ENCODE measurements at regions not wholly inside any gene's neighbourhood (a gene's known extent, or its start where the extent isn't known, plus 50 kb on each side); places are given as distances from the start of the nearest gene placed in this dataset.

DNA sequence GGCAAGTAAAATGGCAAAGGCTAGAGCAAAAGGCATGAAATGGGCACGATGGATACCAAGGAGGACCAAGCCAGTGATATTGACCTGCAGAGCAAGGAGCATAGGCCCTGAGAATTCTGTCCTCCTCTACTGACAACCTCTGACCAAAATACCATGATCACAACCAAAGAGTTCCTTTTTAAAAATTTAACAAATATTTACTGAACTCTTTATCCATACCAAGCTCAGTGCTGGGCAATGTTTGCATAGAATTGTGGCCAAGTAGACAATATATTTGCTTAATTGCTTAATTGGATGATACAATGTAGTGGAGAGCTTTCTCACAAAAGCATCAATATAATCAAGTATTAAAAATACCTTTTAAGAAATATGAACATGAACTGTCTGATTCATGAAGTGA lies 265.7 kb downstream of the ICOS start:
- TF ChIP-seq, protein P1, sequence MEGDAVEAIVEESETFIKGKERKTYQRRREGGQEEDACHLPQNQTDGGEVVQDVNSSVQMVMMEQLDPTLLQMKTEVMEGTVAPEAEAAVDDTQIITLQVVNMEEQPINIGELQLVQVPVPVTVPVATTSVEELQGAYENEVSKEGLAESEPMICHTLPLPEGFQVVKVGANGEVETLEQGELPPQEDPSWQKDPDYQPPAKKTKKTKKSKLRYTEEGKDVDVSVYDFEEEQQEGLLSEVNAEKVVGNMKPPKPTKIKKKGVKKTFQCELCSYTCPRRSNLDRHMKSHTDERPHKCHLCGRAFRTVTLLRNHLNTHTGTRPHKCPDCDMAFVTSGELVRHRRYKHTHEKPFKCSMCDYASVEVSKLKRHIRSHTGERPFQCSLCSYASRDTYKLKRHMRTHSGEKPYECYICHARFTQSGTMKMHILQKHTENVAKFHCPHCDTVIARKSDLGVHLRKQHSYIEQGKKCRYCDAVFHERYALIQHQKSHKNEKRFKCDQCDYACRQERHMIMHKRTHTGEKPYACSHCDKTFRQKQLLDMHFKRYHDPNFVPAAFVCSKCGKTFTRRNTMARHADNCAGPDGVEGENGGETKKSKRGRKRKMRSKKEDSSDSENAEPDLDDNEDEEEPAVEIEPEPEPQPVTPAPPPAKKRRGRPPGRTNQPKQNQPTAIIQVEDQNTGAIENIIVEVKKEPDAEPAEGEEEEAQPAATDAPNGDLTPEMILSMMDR (IDR thresholded peaks at IDR 0.05), result no peak
- TF ChIP-seq POLR2A (IDR thresholded peaks at IDR 0.05), result no peak
- TF ChIP-seq POLR2AphosphoS5 (IDR thresholded peaks at IDR 0.05), result no peak

Measured in prostate gland (tissue), 2 donors.